ENCODE measurements at regions not wholly inside any gene's neighbourhood (a gene's known extent, or its start where the extent isn't known, plus 50 kb on each side); places are given as distances from the start of the nearest gene placed in this dataset.

DNA sequence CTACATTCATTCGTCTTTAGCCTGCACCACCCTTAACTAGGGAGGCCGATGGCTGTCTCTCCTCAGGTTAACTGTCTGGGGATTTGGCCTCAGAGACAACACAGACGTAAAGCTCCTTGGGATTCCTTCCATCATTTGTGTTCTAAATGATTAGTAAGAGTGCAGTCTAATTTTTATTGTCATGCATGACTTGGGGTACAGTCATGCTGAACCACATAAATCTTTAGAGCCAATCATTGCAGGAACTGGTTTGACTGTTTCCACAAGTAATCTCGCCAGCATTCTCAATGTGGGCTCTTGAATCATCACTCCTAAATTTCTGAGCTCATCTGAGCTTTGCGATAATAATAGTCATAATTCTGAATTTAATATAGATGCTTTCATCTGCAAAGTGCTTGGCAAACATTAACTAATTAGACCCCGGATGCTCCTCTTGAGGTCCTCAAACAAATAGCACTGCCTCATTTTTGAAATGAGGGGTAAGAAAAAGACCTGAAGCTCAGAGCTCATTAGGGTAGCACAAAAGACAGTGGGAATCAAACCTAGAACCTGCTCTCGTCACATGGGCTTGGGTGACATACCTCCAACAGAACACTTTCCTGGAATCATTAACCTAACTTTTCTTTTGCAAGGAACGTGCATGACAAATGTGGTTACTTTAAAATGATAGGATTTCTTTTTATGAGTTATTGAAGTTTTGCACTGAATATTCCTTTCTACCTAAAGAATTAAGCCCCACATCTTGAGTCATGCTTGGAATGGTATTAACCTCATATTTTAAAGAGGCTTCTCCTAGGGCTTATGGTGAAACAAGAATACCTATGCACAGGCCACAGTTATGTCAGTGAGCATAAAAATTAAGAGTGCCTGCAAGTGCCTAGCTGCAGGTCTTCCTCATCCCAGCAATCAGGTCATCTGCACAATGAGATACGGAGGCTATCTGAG lies 118.9 kb upstream of the NRP1 start:
- TF ChIP-seq, protein P1, sequence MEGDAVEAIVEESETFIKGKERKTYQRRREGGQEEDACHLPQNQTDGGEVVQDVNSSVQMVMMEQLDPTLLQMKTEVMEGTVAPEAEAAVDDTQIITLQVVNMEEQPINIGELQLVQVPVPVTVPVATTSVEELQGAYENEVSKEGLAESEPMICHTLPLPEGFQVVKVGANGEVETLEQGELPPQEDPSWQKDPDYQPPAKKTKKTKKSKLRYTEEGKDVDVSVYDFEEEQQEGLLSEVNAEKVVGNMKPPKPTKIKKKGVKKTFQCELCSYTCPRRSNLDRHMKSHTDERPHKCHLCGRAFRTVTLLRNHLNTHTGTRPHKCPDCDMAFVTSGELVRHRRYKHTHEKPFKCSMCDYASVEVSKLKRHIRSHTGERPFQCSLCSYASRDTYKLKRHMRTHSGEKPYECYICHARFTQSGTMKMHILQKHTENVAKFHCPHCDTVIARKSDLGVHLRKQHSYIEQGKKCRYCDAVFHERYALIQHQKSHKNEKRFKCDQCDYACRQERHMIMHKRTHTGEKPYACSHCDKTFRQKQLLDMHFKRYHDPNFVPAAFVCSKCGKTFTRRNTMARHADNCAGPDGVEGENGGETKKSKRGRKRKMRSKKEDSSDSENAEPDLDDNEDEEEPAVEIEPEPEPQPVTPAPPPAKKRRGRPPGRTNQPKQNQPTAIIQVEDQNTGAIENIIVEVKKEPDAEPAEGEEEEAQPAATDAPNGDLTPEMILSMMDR (IDR thresholded peaks at IDR 0.05) = no peak
- TF ChIP-seq POLR2A (IDR thresholded peaks at IDR 0.05) = no peak

All from right lobe of liver (tissue), 4 donors.